Right lobe of liver (tissue), 6 donors: ENCODE measurements at regions not wholly inside any gene's neighbourhood (a gene's known extent, or its start where the extent isn't known, plus 50 kb on each side); places are given as distances from the start of the nearest gene placed in this dataset.

Experiments
- ATAC-seq, 4 donors: fragments of 200-7000 bp; cut with Tn5 transposase; one replicate each; pipeline ENCODE4 v1.9.1; 2020; ENCODE audit warnings: mild to moderate bottlenecking in 4 of 4, moderate library complexity in 4 of 4
- DNase-seq, 3 donors: peaks; one replicate each; pipeline ENCODE4 v3.0.0-alpha.2; 2020
- H3K27ac ChIP-seq, 3 donors: fragments of 200-600 bp; one replicate each; pipeline ENCODE4 v1.8.0; 2022
- H3K27me3 ChIP-seq, 2 donors: fragments of 200-600 bp; one replicate each; pipeline ENCODE4 v1.8.0; 2022
- H3K36me3 ChIP-seq, 4 donors: fragments of 200-600 bp; sonication (generic) in 1 of 4; one replicate each; pipeline versions ENCODE4 v1.5.1 to v1.8.0; 2017 to 2022; ENCODE audit warnings: control low read depth in 1 of 4
- H3K4me1 ChIP-seq, 4 donors: fragments of 200-600 bp; sonication (generic) in 1 of 4; one replicate each; pipeline versions ENCODE4 v1.5.1 to v1.8.0; 2017 to 2022; ENCODE audit warnings: control low read depth in 1 of 4
- H3K4me3 ChIP-seq, 3 donors: fragments of 200-600 bp; one replicate each; pipeline ENCODE4 v1.8.0; 2022
- H3K9me3 ChIP-seq, 4 donors: fragments of 200-600 bp; sonication (generic) in 1 of 4; one replicate each; pipeline versions ENCODE4 v1.5.1 to v1.8.0; 2017 to 2022; ENCODE audit warnings: control low read depth in 1 of 4
- CTCF ChIP-seq, 4 donors: fragments of 200-600 bp in 3 of 4; fragments of 450-650 bp in 1 of 4; IDR thresholded peaks; one replicate each; pipeline versions ENCODE4 v1.5.1 to v1.8.0; 2016 to 2022; ENCODE audit warnings: antibody characterized with exemption in 4 of 4, mild to moderate bottlenecking in 2 of 4
- POLR2A ChIP-seq: fragments of 450-650 bp; IDR thresholded peaks from one replicate; pipeline ENCODE4 v1.6.1; 2017; ENCODE audit warnings: antibody characterized with exemption, mild to moderate bottlenecking
- WGBS: methylation state at CpG from one replicate; pipeline ENCODE4 v1.1.6; 2018; ENCODE audit warnings: low coverage, low lambda C conversion rate; ENCODE audit not compliant: insufficient coverage; ENCODE audit errors: missing lambda C conversion rate; 5-methylcytosine and 5-hydroxymethylcytosine counted together
- intact Hi-C, 2 donors: fragments of 100-400 bp; cut with DNase I; formaldehyde crosslinking; loops; one replicate each; pipeline versions ENCODE4 v1.11.2 to v1.14.1; 2022
- donor health status: DM: no; HTN: yes; CAD: no.
- donor health status: DM: no; HTN: no; CAD: no.
- donor health status: DM: no; HTN: no; CAD: no.
- donor health status: DM: no; HTN: yes; CAD: no.
- donor health status: DM: no; HTN: yes; CAD: no.

GRCh38 chr15:67906382-67906781 lies 66.5 kb upstream of the RNU6-1 start:
- no peaks in the 10 kb centered on the region for H3K27me3 ChIP-seq
- no peaks in the 10 kb centered on the region for H3K4me1 ChIP-seq
- H3K9me3 ChIP-seq: no peaks in the 10 kb centered on the region
- ATAC-seq (peak in 1 of 4 donors; percentile 18), DNase-seq (no peak)
- H3K4me3 ChIP-seq: no peak overlapping the region
- intact Hi-C loops: no loop called here
- H3K27ac ChIP-seq: no peak overlapping the region
- no peaks in the 10 kb centered on the region for H3K36me3 ChIP-seq
- TF ChIP-seq POLR2A (no peak), CTCF (IDR thresholded peaks at IDR 0.05) (peak in 1 of 4 donors; percentile 10)

- intact Hi-C loops: no loop called here
- Histone ChIP-seq H3K4me1 (no peaks in the 10 kb centered on the region), H3K9me3 (peaks cover 0 to 2% (median 0%) of the 10 kb centered on the region in 4 donors), H3K36me3 (no peaks in the 10 kb centered on the region), H3K4me3 (no peak overlapping the region), H3K27ac (no peak overlapping the region), H3K27me3 (no peaks in the 10 kb centered on the region)
- 89% methylated on average over 1 of the region's 2 CpGs for WGBS
- TF ChIP-seq POLR2A: no peak
- no peak for TF ChIP-seq CTCF (IDR thresholded peaks at IDR 0.05)
- no peak for ATAC-seq
- no peak for DNase-seq
Observed at GRCh38 chr15:67907184-67907723, 67.4 kb upstream of the RNU6-1 start.

- Histone ChIP-seq H3K4me3 (no peak overlapping the region), H3K4me1 (no peaks in the 10 kb centered on the region), H3K9me3 (peaks cover 0 to 2% (median 0%) of the 10 kb centered on the region in 4 donors), H3K27me3 (no peaks in the 10 kb centered on the region), H3K36me3 (no peaks in the 10 kb centered on the region), H3K27ac (no peak overlapping the region)
- intact Hi-C loops: no loop called here
- 90% methylated on average over 2 of the region's 2 CpGs for WGBS
- DNase-seq: no peak
- TF ChIP-seq CTCF (IDR thresholded peaks at IDR 0.05) (no peak), POLR2A (no peak)
- no peak for ATAC-seq
Observed at GRCh38 chr15:67908756-67909155, 68.9 kb upstream of the RNU6-1 start.

- no peak overlapping the region for H3K4me3 ChIP-seq
- peaks cover 0 to 26% (median 16%) of the 10 kb centered on the region in 4 donors for H3K4me1 ChIP-seq
- WGBS: 0% methylated on average over 1 of the region's 1 CpG
- H3K27me3 ChIP-seq: no peaks in the 10 kb centered on the region
- peaks cover 0 to 2% (median 0%) of the 10 kb centered on the region in 4 donors for H3K9me3 ChIP-seq
- ATAC-seq (no peak), DNase-seq (no peak)
- no peaks in the 10 kb centered on the region for H3K36me3 ChIP-seq
- intact Hi-C loops: no loop called here
- H3K27ac ChIP-seq: no peak overlapping the region
- TF ChIP-seq POLR2A: no peak
Observed at GRCh38 chr15:67911727-67912126, 71.9 kb upstream of the RNU6-1 start.

- Histone ChIP-seq H3K27me3 (no peaks in the 10 kb centered on the region), H3K4me3 (no peak overlapping the region), H3K36me3 (no peaks in the 10 kb centered on the region), H3K4me1 (peaks cover 0 to 45% (median 25%) of the 10 kb centered on the region in 4 donors), H3K9me3 (peaks cover 0 to 2% (median 0%) of the 10 kb centered on the region in 4 donors), H3K27ac (no peak overlapping the region)
- DNase-seq (no peak), ATAC-seq (no peak)
- TF ChIP-seq POLR2A (no peak), CTCF (IDR thresholded peaks at IDR 0.05) (no peak)
- intact Hi-C loops: no loop called here
- WGBS: 100% methylated on average over 1 of the region's 1 CpG
Observed at GRCh38 chr15:67914028-67914427, 74.2 kb upstream of the RNU6-1 start.
